HCT116 (cell line): ENCODE measurements at regions not wholly inside any gene's neighbourhood (a gene's known extent, or its start where the extent isn't known, plus 50 kb on each side); places are given as distances from the start of the nearest gene placed in this dataset.
A peak's percentile ranks its signal among the peaks of the same experiment; 100 is the strongest.

Source experiments
- ATAC-seq: fragments of 200-7000 bp; cut with Tn5 transposase; 2 replicates; pipeline ENCODE4 v1.9.1; 2020; ENCODE audit warnings: mild to moderate bottlenecking, moderate library complexity
- BruUV-seq: library from RNA; stranded (reverse); fragments of 400-500 nt; replicated peaks from 2 replicates; lab custom pipeline; 2021; lab: Mats Ljungman, UMichigan
- CTCF ChIA-PET: fragments of 300-600 bp; sonication (Branson Sonifier 250); formaldehyde crosslinking; loops from one replicate; lab custom pipeline; 2021; ENCODE audit warnings: antibody characterized with exemption; lab: Charles Lee
- POLR2A ChIA-PET: fragments of 300-600, 350-600 bp; sonication (Branson Sonifier 250); formaldehyde crosslinking; loops from one replicate; lab custom pipeline; 2021; ENCODE audit warnings: antibody characterized with exemption; lab: Charles Lee
- RAD21 ChIA-PET, 2 experiments: fragments of 300-600 bp; sonication (Branson Sonifier 250); formaldehyde crosslinking; loops; one replicate each; lab custom pipeline; 2023; ENCODE audit warnings: low total read pairs in 2 of 2; ENCODE audit not compliant: uncharacterized antibody in 2 of 2, unreplicated experiment in 2 of 2, low non-redundant PET in 1 of 2; lab: Charles Lee
- DNase-seq: peaks from one replicate; pipeline ENCODE4 v3.0.0-alpha.2; 2010; ENCODE audit warnings: low read depth, low spot score
- H2AFZ ChIP-seq: fragments of 200-600 bp; shearing (Covaris generic), sonication (generic); 2 replicates; pipeline ENCODE4 v1.6.1; 2017; ENCODE audit warnings: low read depth, mixed run types, mixed read lengths, antibody characterized with exemption, low read length; ENCODE audit not compliant: poor library complexity, severe bottlenecking
- H3K27ac ChIP-seq: 2 replicates; pipeline ENCODE4 v1.5.1; 2012; ENCODE audit warnings: low read depth, low read length
- H3K27me3 ChIP-seq: fragments of 200-600 bp; sonication (generic); 2 replicates; pipeline ENCODE4 v1.6.1; 2016; ENCODE audit warnings: mixed run types, low read length, mixed read lengths; ENCODE audit not compliant: insufficient read depth
- H3K36me3 ChIP-seq, 2 experiments: fragments of 200-500 bp in 1 of 2; fragments of 200-600 bp in 1 of 2; sonication (Bioruptor generic) in 1 of 2; sonication (generic) in 1 of 2; 2 replicates each; pipeline versions ENCODE4 v1.5.1 to v1.6.1; 2014 to 2016; ENCODE audit warnings: low read length in 2 of 2, inconsistent platforms in 1 of 2, mixed read lengths in 1 of 2, mixed run types in 1 of 2; ENCODE audit not compliant: insufficient read depth in 2 of 2, control insufficient read depth in 1 of 2
- H3K4me1 ChIP-seq, 2 experiments: fragments of 200-600 bp in 1 of 2; sonication (generic) in 1 of 2; 2 replicates each; pipeline versions ENCODE4 v1.5.1 to v1.6.1; 2012 to 2017; ENCODE audit warnings: low read length in 2 of 2, inconsistent platforms in 1 of 2, mild to moderate bottlenecking in 1 of 2, mixed read lengths in 1 of 2, mixed run types in 1 of 2, moderate library complexity in 1 of 2; ENCODE audit not compliant: insufficient read depth in 2 of 2, control insufficient read depth in 1 of 2
- H3K4me2 ChIP-seq: fragments of 200-600 bp; sonication (generic); 2 replicates; pipeline ENCODE4 v1.6.1; 2017; ENCODE audit warnings: mixed run types, low read length, mixed read lengths
- H3K4me3 ChIP-seq, 2 experiments: fragments of 200-600 bp in 1 of 2; sonication (generic) in 1 of 2; replicated peaks in 1 of 2; 2 replicates each; pipeline ENCODE4 v1.5.1; 2011 to 2016; ENCODE audit warnings: low read length in 2 of 2, control low read depth in 1 of 2, low read depth in 1 of 2, mild to moderate bottlenecking in 1 of 2, mixed read lengths in 1 of 2, mixed run types in 1 of 2
- H3K79me2 ChIP-seq: fragments of 200-600 bp; sonication (generic); 2 replicates; pipeline ENCODE4 v1.6.1; 2017; ENCODE audit warnings: mild to moderate bottlenecking, mixed run types, low read length, moderate library complexity, mixed read lengths; ENCODE audit not compliant: insufficient read depth
- H3K9ac ChIP-seq: fragments of 200-600 bp; sonication (generic); 2 replicates; pipeline ENCODE4 v1.6.1; 2016; ENCODE audit warnings: low read length, mixed read lengths
- H3K9me2 ChIP-seq: fragments of 200-600 bp; sonication (generic), shearing (Covaris generic); 2 replicates; pipeline ENCODE4 v1.6.1; 2017; ENCODE audit warnings: mixed run types, mild to moderate bottlenecking, moderate library complexity; ENCODE audit not compliant: insufficient read depth
- H3K9me3 ChIP-seq, 2 experiments: fragments of 200-500 bp in 1 of 2; fragments of 200-600 bp in 1 of 2; sonication (Bioruptor generic) in 1 of 2; sonication (generic) in 1 of 2; 2 replicates each; pipeline ENCODE4 v1.6.1; 2014 to 2017; ENCODE audit warnings: low read length in 2 of 2, mixed read lengths in 2 of 2, inconsistent platforms in 1 of 2, low read depth in 1 of 2, mild to moderate bottlenecking in 1 of 2, mixed run types in 1 of 2, moderate library complexity in 1 of 2; ENCODE audit not compliant: control insufficient read depth in 1 of 2, insufficient read depth in 1 of 2
- H4K20me1 ChIP-seq: fragments of 200-600 bp; sonication (generic), shearing (Covaris generic); 2 replicates; pipeline ENCODE4 v1.6.1; 2017; ENCODE audit warnings: mixed run types, mild to moderate bottlenecking, moderate library complexity; ENCODE audit not compliant: insufficient read depth
- ELF1 ChIP-seq: IDR thresholded peaks from 2 replicates; pipeline ENCODE4 v1.6.1; 2012; ENCODE audit warnings: low read depth, borderline replicate concordance
- intact Hi-C: fragments of 100-400 bp; cut with micrococcal nuclease; formaldehyde crosslinking; loops from 2 replicates; pipeline ENCODE4 v1.10.0; 2022
- TF ChIP-seq, protein P1 (sequence below): IDR thresholded peaks from 2 replicates; pipeline ENCODE4 v1.6.1; 2012; ENCODE audit warnings: low read depth

- no TSS peak for BruUV-seq
- intact Hi-C loops = no loop called here
- ATAC-seq (peak; percentile 54; the same call in 1 of the 2 replicates), DNase-seq (no peak)
- Histone ChIP-seq H3K27me3 (no peaks in the 10 kb centered on the region), H3K9ac (no peak overlapping the region), H3K27ac (no peak overlapping the region), H3K79me2 (no peaks in the 10 kb centered on the region), H4K20me1 (no peaks in the 10 kb centered on the region), H3K9me3 (no peaks in the 10 kb centered on the region), H3K36me3 (no peaks in the 10 kb centered on the region), H2AFZ (no peak overlapping the region), H3K4me1 (peaks cover 0 to 8% of the 10 kb centered on the region in 2 experiments; a peak in 1 of 4 replicates), H3K4me3 (no peak overlapping the region), H3K4me2 (no peak overlapping the region)
- POLR2A ChIA-PET = no interaction called here
- CTCF ChIA-PET = no interaction called here
- RAD21 ChIA-PET = no interaction called here
- no peak for TF ChIP-seq ELF1
- TF ChIP-seq, all 23 proteins: peak for 0
- no peaks in the 10 kb centered on the region for H3K9me2 ChIP-seq
These were observed 355.7 kb upstream of the NOCT start for GRCh38 chr4:138659812-138660316.

- ChIA-PET CTCF (no interaction called here), POLR2A (no interaction called here), RAD21 (no interaction called here)
- intact Hi-C loops = no loop called here
- no TSS peak for BruUV-seq
- H3K27me3 ChIP-seq = no peaks in the 10 kb centered on the region
- no peaks in the 10 kb centered on the region for H4K20me1 ChIP-seq
- no peak overlapping the region for H2AFZ ChIP-seq
- peaks cover 0 to 8% of the 10 kb centered on the region in 2 experiments; a peak in 1 of 4 replicates for H3K4me1 ChIP-seq
- TF ChIP-seq, protein P1, sequence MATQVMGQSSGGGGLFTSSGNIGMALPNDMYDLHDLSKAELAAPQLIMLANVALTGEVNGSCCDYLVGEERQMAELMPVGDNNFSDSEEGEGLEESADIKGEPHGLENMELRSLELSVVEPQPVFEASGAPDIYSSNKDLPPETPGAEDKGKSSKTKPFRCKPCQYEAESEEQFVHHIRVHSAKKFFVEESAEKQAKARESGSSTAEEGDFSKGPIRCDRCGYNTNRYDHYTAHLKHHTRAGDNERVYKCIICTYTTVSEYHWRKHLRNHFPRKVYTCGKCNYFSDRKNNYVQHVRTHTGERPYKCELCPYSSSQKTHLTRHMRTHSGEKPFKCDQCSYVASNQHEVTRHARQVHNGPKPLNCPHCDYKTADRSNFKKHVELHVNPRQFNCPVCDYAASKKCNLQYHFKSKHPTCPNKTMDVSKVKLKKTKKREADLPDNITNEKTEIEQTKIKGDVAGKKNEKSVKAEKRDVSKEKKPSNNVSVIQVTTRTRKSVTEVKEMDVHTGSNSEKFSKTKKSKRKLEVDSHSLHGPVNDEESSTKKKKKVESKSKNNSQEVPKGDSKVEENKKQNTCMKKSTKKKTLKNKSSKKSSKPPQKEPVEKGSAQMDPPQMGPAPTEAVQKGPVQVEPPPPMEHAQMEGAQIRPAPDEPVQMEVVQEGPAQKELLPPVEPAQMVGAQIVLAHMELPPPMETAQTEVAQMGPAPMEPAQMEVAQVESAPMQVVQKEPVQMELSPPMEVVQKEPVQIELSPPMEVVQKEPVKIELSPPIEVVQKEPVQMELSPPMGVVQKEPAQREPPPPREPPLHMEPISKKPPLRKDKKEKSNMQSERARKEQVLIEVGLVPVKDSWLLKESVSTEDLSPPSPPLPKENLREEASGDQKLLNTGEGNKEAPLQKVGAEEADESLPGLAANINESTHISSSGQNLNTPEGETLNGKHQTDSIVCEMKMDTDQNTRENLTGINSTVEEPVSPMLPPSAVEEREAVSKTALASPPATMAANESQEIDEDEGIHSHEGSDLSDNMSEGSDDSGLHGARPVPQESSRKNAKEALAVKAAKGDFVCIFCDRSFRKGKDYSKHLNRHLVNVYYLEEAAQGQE = no peak
- H3K9me2 ChIP-seq = no peaks in the 10 kb centered on the region
- no peaks in the 10 kb centered on the region for H3K79me2 ChIP-seq
- no peak overlapping the region for H3K4me3 ChIP-seq
- no peak overlapping the region for H3K9ac ChIP-seq
- no peak for ATAC-seq
- DNase-seq = no peak
- no peaks in the 10 kb centered on the region for H3K9me3 ChIP-seq
- H3K4me2 ChIP-seq = no peak overlapping the region
- H3K27ac ChIP-seq = no peak overlapping the region
- no peaks in the 10 kb centered on the region for H3K36me3 ChIP-seq
These were observed 356.4 kb upstream of the NOCT start for GRCh38 chr4:138659037-138659811.
